Smooth muscle cell (in vitro differentiated cells): ENCODE measurements at regions not wholly inside any gene's neighbourhood (a gene's known extent, or its start where the extent isn't known, plus 50 kb on each side); places are given as distances from the start of the nearest gene placed in this dataset.

ENCODE experiments used
- DNase-seq: peaks from one replicate; lab custom pipeline; 2025; ENCODE audit not compliant: unreplicated experiment; lab: John Stamatoyannopoulos, UW
- H2AFZ ChIP-seq: fragments of 200-600 bp; sonication (generic); 2 replicates; pipeline ENCODE4 v1.6.0; 2016; ENCODE audit warnings: antibody characterized with exemption, low read depth, mild to moderate bottlenecking
- H3F3A ChIP-seq: fragments of 200-600 bp; sonication (generic); 2 replicates; pipeline ENCODE4 v1.6.0; 2017; ENCODE audit warnings: antibody characterized with exemption, low read depth
- H3K27ac ChIP-seq: fragments of 200-600 bp; sonication (generic); 2 replicates; pipeline ENCODE4 v1.5.1; 2016; ENCODE audit warnings: low read depth, mild to moderate bottlenecking
- H3K27me3 ChIP-seq: fragments of 200-600 bp; sonication (generic); 2 replicates; pipeline ENCODE4 v1.6.1; 2016; ENCODE audit warnings: low read depth, mild to moderate bottlenecking
- H3K36me3 ChIP-seq: fragments of 200-600 bp; sonication (generic); 2 replicates; pipeline ENCODE4 v1.5.1; 2016; ENCODE audit warnings: low read depth
- H3K4me1 ChIP-seq: fragments of 200-600 bp; sonication (generic); 2 replicates; pipeline ENCODE4 v1.5.1; 2016; ENCODE audit warnings: low read depth
- H3K4me2 ChIP-seq: fragments of 200-600 bp; sonication (generic); 2 replicates; pipeline ENCODE4 v1.6.0; 2016; ENCODE audit warnings: mild to moderate bottlenecking
- H3K4me3 ChIP-seq: fragments of 200-600 bp; sonication (generic); 2 replicates; pipeline ENCODE4 v1.5.1; 2016; ENCODE audit warnings: mild to moderate bottlenecking
- H3K79me2 ChIP-seq: fragments of 200-600 bp; sonication (generic); 2 replicates; pipeline ENCODE4 v1.6.0; 2016; ENCODE audit warnings: low read depth, mild to moderate bottlenecking
- H3K9ac ChIP-seq: fragments of 200-600 bp; sonication (generic); 2 replicates; pipeline ENCODE4 v1.6.0; 2016; ENCODE audit warnings: low read depth
- H3K9me3 ChIP-seq: fragments of 200-600 bp; sonication (generic); replicated peaks from 2 replicates; pipeline ENCODE4 v1.5.1; 2016; ENCODE audit warnings: low read depth
- H4K20me1 ChIP-seq: fragments of 200-600 bp; sonication (generic); 2 replicates; pipeline ENCODE4 v1.6.0; 2016; ENCODE audit warnings: low read depth
- CTCF ChIP-seq: fragments of 200-600 bp; sonication (generic); IDR thresholded peaks from 2 replicates; pipeline ENCODE4 v1.5.1; 2017; ENCODE audit warnings: borderline replicate concordance, mild to moderate bottlenecking, antibody characterized with exemption; ENCODE audit not compliant: insufficient read depth, poor library complexity, severe bottlenecking
- WGBS: methylation state at CpG from one replicate; pipeline ENCODE4 v1.1.7; 2016; ENCODE audit warnings: low lambda C conversion rate; 5-methylcytosine and 5-hydroxymethylcytosine counted together

DNA sequence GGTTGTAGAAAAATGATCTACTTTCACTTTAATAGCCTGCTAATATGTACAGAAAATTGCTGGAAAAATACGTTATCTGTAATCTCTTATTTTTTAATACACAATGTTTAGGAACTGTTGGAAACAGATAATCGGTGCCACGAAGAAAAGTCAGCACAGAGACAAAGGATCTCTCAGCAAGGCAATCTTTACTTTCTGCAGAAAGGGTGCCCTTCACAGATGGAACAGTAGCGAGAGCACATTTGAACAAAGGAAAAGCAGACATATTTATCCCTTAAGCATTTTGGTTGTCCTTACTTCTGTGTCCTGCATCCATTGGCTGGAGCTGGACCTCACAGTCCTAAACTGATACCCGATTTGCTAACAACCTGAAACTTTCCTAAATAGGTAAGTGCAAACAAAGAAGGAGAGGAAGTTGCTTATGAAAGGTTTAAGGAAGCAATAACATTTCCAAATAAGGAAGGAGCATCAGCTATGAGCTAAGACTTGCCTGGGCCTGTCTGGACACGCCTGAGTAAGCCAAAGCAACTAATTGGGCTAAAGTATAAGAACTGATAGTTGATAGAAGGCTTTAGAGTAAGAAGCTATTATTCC is 640.0 kb downstream of the SH2D4B start:
- H2AFZ ChIP-seq = peak overlapping the region; percentile 96
- H4K20me1 ChIP-seq = no peaks in the 10 kb centered on the region
- no peaks in the 10 kb centered on the region for H3F3A ChIP-seq
- H3K9me3 ChIP-seq = no peaks in the 10 kb centered on the region
- no peaks in the 10 kb centered on the region for H3K36me3 ChIP-seq
- H3K4me3 ChIP-seq = no peak overlapping the region
- WGBS = 94% methylated on average over 6 of the region's 6 CpGs
- H3K4me1 ChIP-seq = peaks cover 7% of the 10 kb centered on the region
- DNase-seq = no peak
- H3K79me2 ChIP-seq = no peaks in the 10 kb centered on the region
- no peak overlapping the region for H3K27ac ChIP-seq
- no peaks in the 10 kb centered on the region for H3K27me3 ChIP-seq
- no peak overlapping the region for H3K4me2 ChIP-seq
- no peak for TF ChIP-seq CTCF
- H3K9ac ChIP-seq = no peak overlapping the region

GRCh38 chr10:81179324-81179723 is 641.6 kb downstream of the SH2D4B start:
- peaks cover 7% of the 10 kb centered on the region for H3K4me1 ChIP-seq
- no peaks in the 10 kb centered on the region for H3F3A ChIP-seq
- H3K4me3 ChIP-seq = no peak overlapping the region
- no peaks in the 10 kb centered on the region for H3K79me2 ChIP-seq
- no peak overlapping the region for H3K27ac ChIP-seq
- TF ChIP-seq CTCF = no peak
- H2AFZ ChIP-seq = peak overlapping the region; percentile 83
- H4K20me1 ChIP-seq = no peaks in the 10 kb centered on the region
- H3K9ac ChIP-seq = no peak overlapping the region
- peak overlapping the region; percentile 22 for H3K4me2 ChIP-seq
- 65% methylated on average over 3 of the region's 3 CpGs for WGBS
- no peak for DNase-seq
- no peaks in the 10 kb centered on the region for H3K27me3 ChIP-seq
- H3K9me3 ChIP-seq = no peaks in the 10 kb centered on the region
- no peaks in the 10 kb centered on the region for H3K36me3 ChIP-seq

- Histone ChIP-seq H3K4me1 (peaks cover 7% of the 10 kb centered on the region), H3K27me3 (no peaks in the 10 kb centered on the region), H3F3A (no peaks in the 10 kb centered on the region), H3K36me3 (no peaks in the 10 kb centered on the region), H3K9me3 (no peaks in the 10 kb centered on the region), H2AFZ (peak overlapping the region; percentile 83), H3K79me2 (no peaks in the 10 kb centered on the region), H3K4me2 (no peak overlapping the region), H3K9ac (no peak overlapping the region), H3K27ac (no peak overlapping the region), H3K4me3 (no peak overlapping the region), H4K20me1 (no peaks in the 10 kb centered on the region)
- WGBS = 63% methylated on average over 6 of the region's 6 CpGs
- DNase-seq = no peak
- TF ChIP-seq CTCF = peak; percentile 60
Observed at GRCh38 chr10:81179805-81180452, 642.2 kb downstream of the SH2D4B start.

GRCh38 chr10:81182296-81182695 is 644.6 kb downstream of the SH2D4B start:
- Histone ChIP-seq H2AFZ (no peak overlapping the region), H3K27me3 (no peaks in the 10 kb centered on the region), H3K4me1 (peaks cover 7% of the 10 kb centered on the region), H4K20me1 (no peaks in the 10 kb centered on the region), H3K27ac (no peak overlapping the region), H3K9ac (no peak overlapping the region), H3K79me2 (no peaks in the 10 kb centered on the region), H3K4me2 (no peak overlapping the region), H3F3A (no peaks in the 10 kb centered on the region), H3K9me3 (no peaks in the 10 kb centered on the region), H3K4me3 (no peak overlapping the region), H3K36me3 (no peaks in the 10 kb centered on the region)
- no peak for TF ChIP-seq CTCF
- no peak for DNase-seq
- WGBS = 96% methylated on average over 13 of the region's 13 CpGs
